ENCODE measurements at regions not wholly inside any gene's neighbourhood (a gene's known extent, or its start where the extent isn't known, plus 50 kb on each side); places are given as distances from the start of the nearest gene placed in this dataset.
"Not testable (repeated sequence)": the region's sequence is repeated elsewhere in the genome, so short reads cannot be mapped to it uniquely, and the experiment has no call there.

DNA sequence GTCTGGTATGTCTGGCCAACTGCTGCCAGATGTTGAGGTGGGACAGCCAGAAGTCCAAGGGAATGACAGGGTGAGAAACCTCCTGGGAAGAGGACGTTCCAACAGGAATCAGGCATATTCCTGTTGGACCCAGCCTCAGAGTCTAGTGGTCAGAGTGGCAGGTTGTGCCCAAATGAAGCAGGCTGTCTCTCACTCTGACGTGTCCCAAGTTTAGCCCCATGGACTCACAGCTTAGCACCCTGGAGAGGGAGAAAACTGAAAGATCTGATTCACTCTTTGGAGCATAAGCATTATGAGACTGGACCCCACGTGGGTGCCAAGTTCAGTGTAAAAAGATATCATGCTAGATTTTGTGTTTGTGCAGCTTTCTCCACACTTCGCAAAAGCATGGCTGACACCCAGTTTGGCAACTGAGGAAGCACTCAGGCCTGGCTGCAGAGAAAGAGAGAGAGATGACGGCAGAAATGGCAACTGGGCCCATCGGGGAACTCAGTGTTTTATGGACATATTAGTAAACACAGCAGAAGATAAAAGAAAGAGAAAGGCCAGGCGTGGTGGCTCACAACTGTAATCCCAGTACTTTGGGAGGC lies 88.2 kb upstream of the LMCD1 start:
- ATAC-seq: peak; percentile 61
- intact Hi-C loops (cut with DNase I): no loop called here
- no peak for DNase-seq (ENCODE audit: missing footprints)

GRCh38 chr3:8416965-8417364 lies 84.7 kb upstream of the LMCD1 start:
- intact Hi-C loops (cut with DNase I): loop anchor here (2.0 kb wide), 1 partner anchor 92 kb away; no protein-coding TSS in a partner anchor
- DNase-seq (ENCODE audit: missing footprints) (no peak), ATAC-seq (no peak)

DNA sequence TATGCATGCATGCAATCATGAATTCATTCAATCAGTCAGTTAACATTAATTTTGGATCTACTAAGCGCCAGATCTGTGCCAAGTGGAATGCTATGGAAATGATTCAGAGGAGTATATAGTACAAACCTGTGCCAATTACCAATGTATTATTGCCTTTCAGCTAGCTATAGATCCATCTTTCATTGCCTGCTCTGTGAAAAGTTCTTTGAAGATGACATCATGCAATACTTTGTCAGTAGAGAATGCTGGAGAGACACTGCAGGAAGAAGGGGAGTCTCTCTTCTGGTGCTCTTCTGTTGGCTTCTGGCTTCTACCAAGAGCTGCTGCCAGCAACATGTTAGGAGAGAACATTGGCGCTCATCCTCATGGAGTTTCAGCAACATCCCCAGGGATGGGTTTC lies 81.0 kb upstream of the LMCD1 start:
- ATAC-seq (no peak), DNase-seq (ENCODE audit: missing footprints) (no peak)
- intact Hi-C loops (cut with DNase I): no loop called here

GRCh38 chr3:8421267-8421666 lies 80.4 kb upstream of the LMCD1 start:
- ATAC-seq (no peak), DNase-seq (ENCODE audit: missing footprints) (no peak)
- intact Hi-C loops (cut with DNase I): no loop called here

DNA sequence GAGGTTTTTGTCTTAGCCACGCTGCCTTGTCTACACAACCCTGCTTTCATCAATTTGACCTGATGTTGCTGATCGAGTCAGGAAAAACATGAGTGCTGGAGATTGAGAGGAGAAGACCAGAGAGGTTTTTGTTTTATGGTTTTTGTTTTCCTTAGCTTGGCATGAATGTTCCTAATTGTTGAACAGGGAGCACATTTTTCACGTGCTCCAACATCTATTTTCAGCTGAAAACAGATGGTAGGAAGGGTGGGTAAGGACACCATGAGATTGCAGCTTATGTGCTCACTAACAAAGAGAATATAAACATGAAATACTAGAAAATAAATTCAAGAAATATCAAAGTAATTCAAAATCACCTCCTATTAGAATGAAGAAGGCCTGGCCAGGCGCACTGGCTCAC lies 79.9 kb upstream of the LMCD1 start:
- ATAC-seq: no peak

GRCh38 chr3:8423307-8423706 lies 78.3 kb upstream of the LMCD1 start:
- intact Hi-C loops (cut with DNase I): no loop called here
- no peak for ATAC-seq
- DNase-seq (ENCODE audit: missing footprints): no peak

More for the DNA sequence above, 79.9 kb upstream of the LMCD1 start:
- intact Hi-C loops (cut with DNase I): no loop called here
- DNase-seq (ENCODE audit: missing footprints): no peak

GRCh38 chr3:8424281-8424680 lies 77.3 kb upstream of the LMCD1 start:
- intact Hi-C loops (cut with DNase I): no loop called here
- no peak for DNase-seq (ENCODE audit: missing footprints)
- ATAC-seq: no peak

- intact Hi-C loops (cut with DNase I): no loop called here
- ATAC-seq (peak; percentile 82), DNase-seq (ENCODE audit: missing footprints) (no peak)
Measured at GRCh38 chr3:8436661-8437287, 64.8 kb upstream of the LMCD1 start.

DNA sequence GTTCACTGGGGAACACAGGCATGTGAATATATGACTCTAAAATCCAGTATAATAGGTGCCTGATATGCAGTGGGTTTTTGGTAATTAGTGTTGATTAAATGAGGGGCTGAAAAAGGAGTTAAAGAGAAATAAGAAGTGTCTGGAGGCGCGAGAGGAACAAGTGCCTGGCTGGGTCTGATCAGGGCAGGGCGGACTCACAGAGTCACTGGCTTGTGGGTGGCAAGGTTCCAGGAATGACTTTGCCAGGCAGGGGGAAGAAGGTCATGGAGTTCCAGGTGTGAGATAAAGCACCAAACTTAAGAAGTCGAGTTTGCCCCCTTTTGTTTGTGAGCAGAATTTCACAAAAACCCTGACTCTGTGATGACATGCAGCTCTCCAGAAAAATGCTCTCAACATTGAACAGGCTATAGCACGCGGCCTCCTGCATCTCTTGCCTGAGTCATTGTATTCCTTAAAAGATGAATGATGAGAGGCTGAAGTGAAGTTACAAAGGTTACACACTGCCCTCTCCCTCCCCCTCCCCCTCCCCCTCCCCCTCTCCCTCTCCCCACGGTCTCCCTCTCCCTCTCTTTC lies 63.0 kb upstream of the LMCD1 start:
- ATAC-seq (no peak), DNase-seq (ENCODE audit: missing footprints) (no peak)
- intact Hi-C loops (cut with DNase I): no loop called here

DNA sequence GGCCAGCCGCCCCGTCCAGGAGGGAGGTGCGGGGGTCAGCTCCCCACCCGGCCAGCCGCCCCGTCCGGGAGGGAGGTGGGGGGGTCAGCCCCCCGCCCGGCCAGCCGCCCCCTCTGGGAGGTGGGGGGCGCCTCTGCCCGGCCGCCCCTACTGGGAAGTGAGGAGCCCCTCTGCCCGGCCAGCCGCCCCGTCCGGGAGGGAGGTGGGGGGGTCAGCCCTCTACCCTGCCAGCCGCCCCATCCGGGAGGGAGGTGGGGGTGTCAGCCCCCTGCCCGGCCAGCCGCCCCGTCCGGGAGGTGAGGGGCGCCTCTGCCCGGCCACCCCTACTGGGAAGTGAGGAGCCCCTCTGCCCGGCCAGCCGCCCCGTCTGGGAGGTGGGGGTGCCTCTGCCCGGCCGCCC lies 61.5 kb upstream of the LMCD1 start:
- intact Hi-C loops (cut with DNase I): loop anchor here (5.0 kb wide), 4 partner anchors 42 to 122 kb away; partner anchors contain the start of gene LMCD1
- not testable (repeated sequence) for DNase-seq (ENCODE audit: missing footprints); ATAC-seq

GRCh38 chr3:8441969-8442559 lies 59.6 kb upstream of the LMCD1 start:
- ATAC-seq (peak; percentile 57), DNase-seq (ENCODE audit: missing footprints) (no peak)
- intact Hi-C loops (cut with DNase I): loop anchor here (1.0 to 5.0 kb wide), 6 partner anchors 40 to 181 kb away; partner anchors contain the start of gene LMCD1

GRCh38 chr3:8442993-8443650 lies 58.5 kb upstream of the LMCD1 start:
- intact Hi-C loops (cut with DNase I): loop anchor here (1.0 to 5.0 kb wide), 6 partner anchors 39 to 180 kb away; partner anchors contain the start of gene LMCD1
- no peak for ATAC-seq
- DNase-seq (ENCODE audit: missing footprints): no peak

GRCh38 chr3:8443829-8444791 lies 57.5 kb upstream of the LMCD1 start:
- intact Hi-C loops (cut with DNase I): loop anchor here (5.0 kb wide), 4 partner anchors 38 to 118 kb away; partner anchors contain the start of gene LMCD1
- DNase-seq (ENCODE audit: missing footprints) (peak; percentile 84), ATAC-seq (peak; percentile 84)

- DNase-seq (ENCODE audit: missing footprints): no peak
- no peak for ATAC-seq
- intact Hi-C loops (cut with DNase I): loop anchor here (5.0 kb wide), 4 partner anchors 37 to 117 kb away; partner anchors contain the start of gene LMCD1
Measured at GRCh38 chr3:8444883-8445282, 56.7 kb upstream of the LMCD1 start.

DNA sequence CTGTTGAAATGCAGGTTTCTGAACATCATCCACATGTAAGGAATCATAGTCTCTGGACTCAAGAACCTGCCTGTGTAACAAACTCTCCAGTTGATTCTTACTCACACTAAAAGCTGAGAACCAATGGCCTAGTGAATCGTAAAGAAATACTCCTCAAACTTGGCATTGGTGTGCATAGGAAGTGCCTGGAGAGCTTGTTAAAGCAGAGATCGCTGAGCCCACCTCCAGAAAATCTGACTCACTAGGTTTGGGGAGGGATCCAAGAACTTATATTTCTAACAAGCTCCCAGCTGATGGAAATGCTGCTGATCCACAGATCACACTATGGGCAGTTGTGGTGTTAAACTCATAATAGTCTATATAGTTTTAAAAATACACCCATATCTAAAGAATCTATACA lies 55.8 kb upstream of the LMCD1 start:
- DNase-seq (ENCODE audit: missing footprints) (no peak), ATAC-seq (no peak)
- intact Hi-C loops (cut with DNase I): no loop called here

GRCh38 chr3:8446845-8447244 lies 54.8 kb upstream of the LMCD1 start:
- ATAC-seq: no peak
- DNase-seq (ENCODE audit: missing footprints): no peak
- intact Hi-C loops (cut with DNase I): no loop called here

DNA sequence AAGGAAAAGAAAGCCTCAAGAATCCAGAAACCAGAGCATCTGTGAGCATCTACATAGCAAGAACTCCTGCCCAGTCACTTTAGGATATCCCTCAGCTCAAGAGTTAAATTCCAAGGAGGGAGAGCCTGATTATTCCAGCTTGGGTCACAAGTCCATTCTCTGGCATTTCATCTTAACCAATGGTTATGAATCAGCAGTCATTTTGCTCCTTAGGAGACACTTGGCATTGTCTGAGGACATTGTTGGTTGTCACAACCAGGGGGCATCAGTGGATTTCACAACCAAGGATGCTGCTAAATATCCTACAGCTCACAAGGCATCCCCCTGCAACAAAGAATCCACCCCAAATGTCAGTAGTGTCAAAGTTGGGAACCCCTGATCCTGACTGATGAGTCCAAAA lies 51.0 kb upstream of the LMCD1 start:
- DNase-seq (ENCODE audit: missing footprints) (no peak), ATAC-seq (no peak)
- intact Hi-C loops (cut with DNase I): no loop called here

DNA sequence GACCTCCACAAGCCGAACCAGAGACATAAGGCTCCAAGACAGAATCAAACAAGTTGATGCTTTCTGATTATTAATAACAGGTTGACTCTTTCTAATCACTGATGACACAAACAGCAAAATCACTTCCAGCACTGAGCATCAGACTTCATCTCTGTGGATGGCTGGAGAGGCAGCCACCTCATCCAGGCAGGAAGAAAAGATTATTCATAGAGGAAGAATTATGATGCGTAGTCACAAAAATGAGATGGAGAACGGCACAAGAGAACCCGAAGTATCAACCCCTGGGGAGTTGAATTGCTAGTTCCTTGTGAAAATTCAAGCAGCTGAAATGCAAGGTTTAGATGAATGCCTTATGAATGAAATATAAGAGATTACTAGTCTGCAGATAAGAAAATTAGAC lies 49.9 kb upstream of the LMCD1 start:
- intact Hi-C loops (cut with DNase I): no loop called here
- ATAC-seq: no peak
- no peak for DNase-seq (ENCODE audit: missing footprints)
